K562 (cell line): ENCODE measurements at regions not wholly inside any gene's neighbourhood (a gene's known extent, or its start where the extent isn't known, plus 50 kb on each side); places are given as distances from the start of the nearest gene placed in this dataset.

ENCODE experiments used
- ATAC-seq: fragments of 200-7000 bp; cut with Tn5 transposase; 3 replicates; pipeline ENCODE4 v1.9.1; 2020; ENCODE audit warnings: moderate library complexity
- BruUV-seq: library from RNA; stranded (reverse); fragments of 400-500 nt; replicated peaks from 2 replicates; lab custom pipeline; 2021; lab: Mats Ljungman, UMichigan
- CTCF ChIA-PET: fragments of 300-600 bp; formaldehyde crosslinking; extraction: SDS; loops from one replicate; lab custom pipeline; 2021; ENCODE audit warnings: low intra/inter-chr PET ratio; lab: Yijun Ruan, JAX
- POLR2A ChIA-PET: fragments of 300-600, 350-650 bp; sonication (Branson Sonifier 250); formaldehyde crosslinking; extraction: SDS; loops from one replicate; lab custom pipeline; 2021; ENCODE audit warnings: antibody characterized with exemption, inconsistent platforms; lab: Yijun Ruan, JAX
- DNase-seq, 4 experiments: peaks; one replicate each; pipeline versions ENCODE4 v3.0.0 to v3.0.0-alpha.2; 2011 to 2018; ENCODE audit warnings: low spot score in 3 of 4, mixed read lengths in 3 of 4; ENCODE audit errors: extremely low read depth in 1 of 4
- FAIRE-seq: peaks from 2 replicates; lab custom pipeline; 2011; peaks lifted over from hg19 to GRCh38; lab: Jason Lieb, UNC
- H2AFZ ChIP-seq: 2 replicates; pipeline ENCODE4 v1.6.0; 2011; ENCODE audit warnings: low read depth, low read length, control low read depth, inconsistent platforms
- H3K27ac ChIP-seq: fragments of 200-600 bp; 3 replicates; pipeline ENCODE4 v1.8.0; 2011; ENCODE audit warnings: low read depth, mild to moderate bottlenecking, control low read depth, inconsistent platforms, low read length, moderate library complexity, mixed read lengths; ENCODE audit errors: extremely low read depth
- H3K27me3 ChIP-seq, 2 experiments: fragments of 300-600 bp in 1 of 2; 2 replicates in 1 of 2; 3 replicates in 1 of 2; pipeline versions ENCODE4 v1.6.0 to v1.8.0; 2011; ENCODE audit warnings: inconsistent platforms in 2 of 2, low read length in 2 of 2, mild to moderate bottlenecking in 1 of 2, mixed read lengths in 1 of 2, moderate library complexity in 1 of 2; ENCODE audit not compliant: control insufficient read depth in 2 of 2, insufficient read depth in 2 of 2
- H3K36me3 ChIP-seq: fragments of 300-600 bp; 3 replicates; pipeline ENCODE4 v1.8.0; 2011; ENCODE audit warnings: mild to moderate bottlenecking, low read length, inconsistent platforms; ENCODE audit not compliant: control insufficient read depth, insufficient read depth
- H3K4me1 ChIP-seq, 2 experiments: fragments of 200-600 bp in 1 of 2; replicated peaks in 1 of 2; 2 replicates in 1 of 2; 3 replicates in 1 of 2; pipeline versions ENCODE4 v1.5.1 to v1.8.0; 2011; ENCODE audit warnings: inconsistent platforms in 2 of 2, low read length in 2 of 2, mild to moderate bottlenecking in 1 of 2, mixed read lengths in 1 of 2, moderate library complexity in 1 of 2; ENCODE audit not compliant: control insufficient read depth in 2 of 2, insufficient read depth in 2 of 2
- H3K4me2 ChIP-seq: 2 replicates; pipeline ENCODE4 v1.6.1; 2011; ENCODE audit warnings: low read length, control low read depth, inconsistent platforms, mixed read lengths; ENCODE audit not compliant: insufficient read depth
- H3K4me3 ChIP-seq: fragments of 200-600 bp; sonication (generic), shearing (Covaris generic); 2 replicates; pipeline ENCODE4 v1.5.1; 2016; ENCODE audit warnings: control low read depth, inconsistent platforms
- H3K79me2 ChIP-seq: fragments of 200-600 bp; 3 replicates; pipeline ENCODE4 v1.8.0; 2011; ENCODE audit warnings: low read length, inconsistent platforms; ENCODE audit not compliant: control insufficient read depth, insufficient read depth
- H3K9ac ChIP-seq, 2 experiments: 2 replicates each; pipeline versions ENCODE4 v1.6.0 to v1.6.1; 2011; ENCODE audit warnings: low read depth in 2 of 2, low read length in 2 of 2, control low read depth in 1 of 2, inconsistent platforms in 1 of 2, mild to moderate bottlenecking in 1 of 2, mixed read lengths in 1 of 2; ENCODE audit not compliant: insufficient read depth in 1 of 2
- H3K9me1 ChIP-seq: one replicate; pipeline ENCODE4 v1.6.0; 2011; ENCODE audit warnings: inconsistent platforms, mild to moderate bottlenecking, low read length, moderate library complexity; ENCODE audit not compliant: control insufficient read depth, insufficient read depth
- H3K9me3 ChIP-seq: replicated peaks from 2 replicates; pipeline ENCODE4 v1.5.1; 2011; ENCODE audit warnings: low read depth, low read length, inconsistent platforms; ENCODE audit not compliant: control insufficient read depth, insufficient read depth
- H4K20me1 ChIP-seq: replicated peaks from 2 replicates; pipeline ENCODE4 v1.6.1; 2011; ENCODE audit warnings: low read length, inconsistent platforms, mixed read lengths; ENCODE audit not compliant: control insufficient read depth, insufficient read depth
- E2F3 ChIP-seq: fragments of 250-450 bp; sonication (Bioruptor Pico); IDR thresholded peaks from 2 replicates; pipeline ENCODE4 v1.4.0; 2020; ENCODE audit warnings: mild to moderate bottlenecking
- FIP1L1 ChIP-seq: fragments of 200-400 bp; formaldehyde crosslinking; IDR thresholded peaks from 2 replicates; pipeline ENCODE4 v1.6.1; 2018; ENCODE audit warnings: mild to moderate bottlenecking, low read depth, low read length; ENCODE audit not compliant: poor library complexity, severe bottlenecking
- HEY1 ChIP-seq: fragments of 250-450 bp; sonication (Bioruptor Pico); IDR thresholded peaks from 2 replicates; pipeline ENCODE4 v1.5.0; 2020; ENCODE audit warnings: mild to moderate bottlenecking, moderate library complexity, borderline replicate concordance
- HIVEP1 ChIP-seq: fragments of 250-450 bp; sonication (Bioruptor Pico); IDR thresholded peaks from 2 replicates; pipeline ENCODE4 v1.4.0; 2020; ENCODE audit warnings: mild to moderate bottlenecking
- IRF2 ChIP-seq: sonication (generic); formaldehyde crosslinking; IDR thresholded peaks from 2 replicates; pipeline ENCODE4 v1.8.1; 2022; ENCODE audit warnings: mild to moderate bottlenecking, missing genetic modification reagents
- NFYB ChIP-seq: IDR thresholded peaks from 2 replicates; pipeline ENCODE4 v1.6.1; 2011; ENCODE audit warnings: mild to moderate bottlenecking, moderate library complexity; ENCODE audit not compliant: insufficient read length; ENCODE audit errors: extremely low read depth
- PTTG1 ChIP-seq: fragments of 450-650 bp; IDR thresholded peaks from 2 replicates; pipeline ENCODE4 v1.6.1; 2016; ENCODE audit warnings: low read depth, mild to moderate bottlenecking, missing genetic modification characterization, missing compliant biosample characterization
- SMARCC2 ChIP-seq: fragments of 450-650 bp; IDR thresholded peaks from 2 replicates; pipeline ENCODE4 v1.6.1; 2017; ENCODE audit warnings: antibody characterized with exemption, moderate library complexity, mild to moderate bottlenecking, low read depth
- ZBTB17 ChIP-seq: fragments of 450-650 bp; formaldehyde crosslinking; IDR thresholded peaks from 2 replicates; pipeline ENCODE4 v1.4.0; 2020; ENCODE audit warnings: mild to moderate bottlenecking
- ZC3H4 ChIP-seq: sonication (generic); formaldehyde crosslinking; IDR thresholded peaks from 2 replicates; pipeline ENCODE4 v1.9.0; 2021; ENCODE audit warnings: missing genetic modification reagents, borderline replicate concordance
- ZNF324 ChIP-seq: fragments of 250-450 bp; sonication (Bioruptor Pico); IDR thresholded peaks from 2 replicates; pipeline ENCODE4 v1.4.0; 2020; ENCODE audit warnings: mild to moderate bottlenecking
- in situ Hi-C: fragments of 300-500 bp; cut with MboI; formaldehyde crosslinking; loops from 4 replicates; pipeline ENCODE4 v1.15.0; 2018; ENCODE audit warnings: inconsistent platforms, mixed read lengths
- intact Hi-C: fragments of 100-400 bp; cut with micrococcal nuclease; formaldehyde crosslinking; loops from 2 replicates; pipeline ENCODE4 v1.14.2; 2022
- TF ChIP-seq, protein P1 (sequence below): fragments of 450-650 bp; formaldehyde crosslinking; IDR thresholded peaks from 2 replicates; pipeline ENCODE4 v1.4.0; 2020; ENCODE audit warnings: mild to moderate bottlenecking, moderate library complexity
- TF ChIP-seq, protein P2 (sequence below): fragments of 450-650 bp; formaldehyde crosslinking; IDR thresholded peaks from 2 replicates; pipeline ENCODE4 v1.4.0; 2020; ENCODE audit warnings: mild to moderate bottlenecking, moderate library complexity

DNA sequence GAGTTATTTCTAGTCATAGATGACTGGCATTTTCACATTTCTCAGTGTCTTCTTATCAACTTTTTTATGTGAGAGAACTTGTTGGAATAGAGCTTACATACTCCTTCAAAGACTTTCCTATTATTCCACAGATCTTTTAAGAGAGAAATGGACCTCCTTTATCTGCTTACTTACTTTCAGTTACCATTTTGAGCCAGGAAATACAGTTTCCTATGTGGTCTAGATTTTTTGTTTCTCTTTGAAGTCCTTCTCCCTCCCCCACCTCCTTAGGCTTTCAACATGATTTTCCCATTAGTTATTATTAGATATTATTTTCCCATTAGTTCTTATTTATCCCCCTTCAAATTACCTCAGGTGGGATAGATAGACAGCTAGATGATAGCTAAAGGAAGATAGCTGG lies 289.1 kb upstream of the ITGA1 start:
- DNase-seq: no peak
- no peak for ATAC-seq
- no peaks in the 10 kb centered on the region for H3K9me1 ChIP-seq
- H4K20me1 ChIP-seq: no peaks in the 10 kb centered on the region
- no peaks in the 10 kb centered on the region for H3K27me3 ChIP-seq
- ChIA-PET POLR2A (no interaction called here), CTCF (no interaction called here)
- no peak for FAIRE-seq
- no peaks in the 10 kb centered on the region for H3K36me3 ChIP-seq
- intact Hi-C loops: no loop called here
- no peak overlapping the region for H3K4me3 ChIP-seq
- no peaks in the 10 kb centered on the region for H3K4me1 ChIP-seq
- no peak overlapping the region for H3K4me2 ChIP-seq
- H3K9me3 ChIP-seq: no peaks in the 10 kb centered on the region
- H3K27ac ChIP-seq: no peak overlapping the region
- TF ChIP-seq FIP1L1: no peak
- TF ChIP-seq E2F3 (CRISPR knock-in tag): no peak
- TF ChIP-seq NFYB: no peak
- TF ChIP-seq HEY1 (CRISPR knock-in tag): no peak
- TF ChIP-seq ZBTB17 (CRISPR knock-in tag): no peak
- TF ChIP-seq PTTG1 (tag): no peak
- TF ChIP-seq ZC3H4 (CRISPR knock-in tag): no peak
- TF ChIP-seq, protein P1, sequence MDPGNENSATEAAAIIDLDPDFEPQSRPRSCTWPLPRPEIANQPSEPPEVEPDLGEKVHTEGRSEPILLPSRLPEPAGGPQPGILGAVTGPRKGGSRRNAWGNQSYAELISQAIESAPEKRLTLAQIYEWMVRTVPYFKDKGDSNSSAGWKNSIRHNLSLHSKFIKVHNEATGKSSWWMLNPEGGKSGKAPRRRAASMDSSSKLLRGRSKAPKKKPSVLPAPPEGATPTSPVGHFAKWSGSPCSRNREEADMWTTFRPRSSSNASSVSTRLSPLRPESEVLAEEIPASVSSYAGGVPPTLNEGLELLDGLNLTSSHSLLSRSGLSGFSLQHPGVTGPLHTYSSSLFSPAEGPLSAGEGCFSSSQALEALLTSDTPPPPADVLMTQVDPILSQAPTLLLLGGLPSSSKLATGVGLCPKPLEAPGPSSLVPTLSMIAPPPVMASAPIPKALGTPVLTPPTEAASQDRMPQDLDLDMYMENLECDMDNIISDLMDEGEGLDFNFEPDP (CRISPR knock-in tag): no peak
- no peak for TF ChIP-seq IRF2 (CRISPR knock-in tag)
- TF ChIP-seq ZNF324 (CRISPR knock-in tag): no peak
- TF ChIP-seq, protein P2, sequence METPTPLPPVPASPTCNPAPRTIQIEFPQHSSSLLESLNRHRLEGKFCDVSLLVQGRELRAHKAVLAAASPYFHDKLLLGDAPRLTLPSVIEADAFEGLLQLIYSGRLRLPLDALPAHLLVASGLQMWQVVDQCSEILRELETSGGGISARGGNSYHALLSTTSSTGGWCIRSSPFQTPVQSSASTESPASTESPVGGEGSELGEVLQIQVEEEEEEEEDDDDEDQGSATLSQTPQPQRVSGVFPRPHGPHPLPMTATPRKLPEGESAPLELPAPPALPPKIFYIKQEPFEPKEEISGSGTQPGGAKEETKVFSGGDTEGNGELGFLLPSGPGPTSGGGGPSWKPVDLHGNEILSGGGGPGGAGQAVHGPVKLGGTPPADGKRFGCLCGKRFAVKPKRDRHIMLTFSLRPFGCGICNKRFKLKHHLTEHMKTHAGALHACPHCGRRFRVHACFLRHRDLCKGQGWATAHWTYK: no peak
- TF ChIP-seq SMARCC2: no peak
- no peak for TF ChIP-seq HIVEP1
- no peak overlapping the region for H2AFZ ChIP-seq
- no TSS peak for BruUV-seq
- in situ Hi-C loops: no loop called here
- H3K79me2 ChIP-seq: no peaks in the 10 kb centered on the region
- no peak overlapping the region for H3K9ac ChIP-seq
